GM12891 (cell line): ENCODE measurements at regions not wholly inside any gene's neighbourhood (a gene's known extent, or its start where the extent isn't known, plus 50 kb on each side); places are given as distances from the start of the nearest gene placed in this dataset.

ENCODE experiments used
- POLR2A ChIP-seq: IDR thresholded peaks from 2 replicates; pipeline ENCODE4 v1.6.1; 2011; ENCODE audit warnings: low read depth, low read length, control low read depth
- POLR2AphosphoS5 ChIP-seq: IDR thresholded peaks from 2 replicates; pipeline ENCODE4 v1.6.1; 2011; ENCODE audit warnings: low read depth, low read length, control low read depth
- TAF1 ChIP-seq: IDR thresholded peaks from 2 replicates; pipeline ENCODE4 v1.6.1; 2011; ENCODE audit warnings: low read depth, low read length, control low read depth

GRCh38 chr18:76169733-76170132 is 325.3 kb downstream of the ZNF516 start:
- TF ChIP-seq POLR2AphosphoS5 = no peak
- no peak for TF ChIP-seq POLR2A
- TF ChIP-seq TAF1 = no peak
